Stomach (tissue), 8 donors: ENCODE measurements at regions not wholly inside any gene's neighbourhood (a gene's known extent, or its start where the extent isn't known, plus 50 kb on each side); places are given as distances from the start of the nearest gene placed in this dataset.

Experiments
- DNase-seq, 2 donors: peaks; one replicate each; pipeline versions ENCODE4 v3.0.0 to v3.0.0-alpha.2; 2013 to 2019
- H3K27ac ChIP-seq, 5 donors: fragments of 200-600 bp in 4 of 5; sonication (generic) in 4 of 5; one replicate each; pipeline ENCODE4 v1.5.1; 2013 to 2019; ENCODE audit warnings: mild to moderate bottlenecking in 1 of 5, moderate library complexity in 1 of 5
- H3K27me3 ChIP-seq, 3 donors: fragments of 200-600 bp; sonication (generic); one replicate each; pipeline ENCODE4 v1.5.1; 2017 to 2019; ENCODE audit warnings: mixed run types in 1 of 3
- H3K36me3 ChIP-seq, 4 donors: fragments of 200-600 bp; sonication (generic); 1 replicate in 3 of 4; 2 replicates in 1 of 4; pipeline ENCODE4 v1.5.1; 2016 to 2019
- H3K4me1 ChIP-seq, 4 donors: fragments of 200-600 bp; sonication (generic); one replicate each; pipeline ENCODE4 v1.5.1; 2016 to 2019
- H3K4me3 ChIP-seq, 4 donors: fragments of 200-600 bp; sonication (generic) in 3 of 4; one replicate each; pipeline ENCODE4 v1.5.1; 2016 to 2019; ENCODE audit warnings: mild to moderate bottlenecking in 1 of 4
- H3K9me3 ChIP-seq, 4 donors: fragments of 200-600 bp; sonication (generic); one replicate each; pipeline ENCODE4 v1.5.1; 2016 to 2019
- EP300 ChIP-seq: sonication (generic); formaldehyde crosslinking; IDR thresholded peaks from one replicate; pipeline ENCODE4 v1.6.1; 2017; ENCODE audit warnings: antibody characterized with exemption
- POLR2A ChIP-seq, 4 donors: fragments of 450-650 bp; IDR thresholded peaks; one replicate each; pipeline ENCODE4 v1.6.1; 2016; ENCODE audit warnings: antibody characterized with exemption in 4 of 4, control low read depth in 2 of 4, mild to moderate bottlenecking in 1 of 4, moderate library complexity in 1 of 4
- POLR2AphosphoS5 ChIP-seq, 3 donors: sonication (generic); formaldehyde crosslinking; IDR thresholded peaks; one replicate each; pipeline ENCODE4 v1.6.1; 2016; ENCODE audit warnings: antibody characterized with exemption in 3 of 3
- WGBS, 5 donors: extraction: QIAGEN DNeasy Blood & Tissue Kit in 3 of 5; methylation state at CpG; one replicate each; pipeline versions ENCODE4 v1.1.5 to v1.1.7; 2013 to 2018; 5-methylcytosine and 5-hydroxymethylcytosine counted together
- intact Hi-C: fragments of 100-400 bp; cut with DNase I; formaldehyde crosslinking; loops from one replicate; pipeline ENCODE4 v1.15.1; 2023; ENCODE audit warnings: low total_unique reads
- TF ChIP-seq, protein P1 (sequence below), 7 experiments: fragments of 450-650 bp in 4 of 7; fragments of 200-600 bp in 3 of 7; sonication (generic) in 3 of 7; IDR thresholded peaks; one replicate each; pipeline ENCODE4 v1.5.1; 2016 to 2019; ENCODE audit warnings: antibody characterized with exemption in 7 of 7, control low read depth in 2 of 7, mild to moderate bottlenecking in 1 of 7
- donor health status: healthy with polysubstance abuse.
- donor health status: Bipolar disorder and iron deficiency.
- donor health status: healthy.

DNA sequence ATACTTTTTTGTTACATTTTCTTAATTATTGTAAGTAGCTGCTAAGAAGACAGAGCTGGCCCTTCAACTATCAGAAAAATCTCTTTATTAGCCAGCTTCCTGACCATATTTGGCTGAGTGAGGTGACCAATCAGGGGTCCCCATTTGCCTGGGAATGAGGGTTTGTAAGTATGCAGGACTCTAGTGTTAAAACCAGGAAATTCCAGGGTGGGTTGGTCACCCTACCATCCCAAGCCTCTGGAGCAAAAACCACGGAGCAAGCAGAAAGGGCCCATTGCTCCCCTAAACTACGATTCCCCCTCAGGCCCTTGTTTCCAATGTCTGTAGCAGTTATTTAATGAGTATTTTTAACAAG, 165.6 kb upstream of the NCKAP5 start:
- TF ChIP-seq POLR2A (IDR thresholded peaks at IDR 0.05) (no peak), EP300 (no peak), POLR2AphosphoS5 (IDR thresholded peaks at IDR 0.05) (no peak)
- TF ChIP-seq, protein P1, sequence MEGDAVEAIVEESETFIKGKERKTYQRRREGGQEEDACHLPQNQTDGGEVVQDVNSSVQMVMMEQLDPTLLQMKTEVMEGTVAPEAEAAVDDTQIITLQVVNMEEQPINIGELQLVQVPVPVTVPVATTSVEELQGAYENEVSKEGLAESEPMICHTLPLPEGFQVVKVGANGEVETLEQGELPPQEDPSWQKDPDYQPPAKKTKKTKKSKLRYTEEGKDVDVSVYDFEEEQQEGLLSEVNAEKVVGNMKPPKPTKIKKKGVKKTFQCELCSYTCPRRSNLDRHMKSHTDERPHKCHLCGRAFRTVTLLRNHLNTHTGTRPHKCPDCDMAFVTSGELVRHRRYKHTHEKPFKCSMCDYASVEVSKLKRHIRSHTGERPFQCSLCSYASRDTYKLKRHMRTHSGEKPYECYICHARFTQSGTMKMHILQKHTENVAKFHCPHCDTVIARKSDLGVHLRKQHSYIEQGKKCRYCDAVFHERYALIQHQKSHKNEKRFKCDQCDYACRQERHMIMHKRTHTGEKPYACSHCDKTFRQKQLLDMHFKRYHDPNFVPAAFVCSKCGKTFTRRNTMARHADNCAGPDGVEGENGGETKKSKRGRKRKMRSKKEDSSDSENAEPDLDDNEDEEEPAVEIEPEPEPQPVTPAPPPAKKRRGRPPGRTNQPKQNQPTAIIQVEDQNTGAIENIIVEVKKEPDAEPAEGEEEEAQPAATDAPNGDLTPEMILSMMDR (IDR thresholded peaks at IDR 0.05) = no peak
- intact Hi-C loops = no loop called here
- DNase-seq = no peak
- Histone ChIP-seq H3K4me1 (no peaks in the 10 kb centered on the region), H3K27ac (no peak overlapping the region), H3K27me3 (no peaks in the 10 kb centered on the region), H3K4me3 (no peak overlapping the region), H3K36me3 (no peaks in the 10 kb centered on the region), H3K9me3 (no peaks in the 10 kb centered on the region)
- WGBS, 5 donors = 74 to 86% (median 84%) methylated on average over 2 of the region's 2 CpGs

DNA sequence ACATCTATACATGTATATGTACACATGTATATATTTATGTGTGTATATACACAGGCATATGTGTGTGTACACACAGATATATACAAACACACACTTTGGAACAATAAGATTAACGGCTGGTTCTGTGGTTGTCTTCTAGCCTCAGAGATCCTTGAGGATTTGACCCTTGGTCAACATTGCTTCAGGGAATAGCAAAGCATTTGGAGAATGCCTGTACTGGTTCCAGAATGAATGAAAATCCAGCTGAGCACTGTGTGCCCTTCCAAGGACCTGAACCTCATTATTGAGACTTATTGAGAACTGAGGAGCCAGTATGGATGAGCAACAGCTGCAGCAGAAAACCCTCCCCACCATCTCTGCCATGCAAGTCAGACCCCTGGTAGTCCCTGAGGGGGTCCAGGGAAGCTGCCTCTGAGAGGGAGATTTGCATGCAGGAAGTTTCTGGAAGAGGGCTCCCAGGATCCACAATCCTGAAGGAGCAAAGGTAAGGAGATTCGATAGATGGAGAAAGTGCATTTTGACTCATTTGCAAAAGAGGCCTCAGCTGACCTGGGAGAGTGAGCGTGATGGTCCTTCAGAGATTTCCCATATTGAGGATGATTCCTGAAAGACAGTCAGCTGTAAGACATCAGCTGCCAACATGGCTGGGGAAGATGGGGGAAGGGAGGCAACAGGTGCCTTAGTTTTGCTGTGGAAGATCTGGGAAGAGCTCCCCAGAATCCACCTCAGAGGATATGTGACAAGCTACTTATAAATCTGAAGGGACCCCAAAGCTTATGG, 166.6 kb upstream of the NCKAP5 start:
- H3K36me3 ChIP-seq = no peaks in the 10 kb centered on the region
- WGBS, 5 donors = 79 to 88% (median 80%) methylated on average over 3 of the region's 3 CpGs
- intact Hi-C loops = no loop called here
- H3K27me3 ChIP-seq = no peaks in the 10 kb centered on the region
- DNase-seq = no peak
- no peak overlapping the region for H3K27ac ChIP-seq
- no peak for TF ChIP-seq EP300
- TF ChIP-seq, protein P1 (IDR thresholded peaks at IDR 0.05) = no peak
- no peak for TF ChIP-seq POLR2AphosphoS5 (IDR thresholded peaks at IDR 0.05)
- no peaks in the 10 kb centered on the region for H3K9me3 ChIP-seq
- no peak overlapping the region for H3K4me3 ChIP-seq
- no peaks in the 10 kb centered on the region for H3K4me1 ChIP-seq

DNA sequence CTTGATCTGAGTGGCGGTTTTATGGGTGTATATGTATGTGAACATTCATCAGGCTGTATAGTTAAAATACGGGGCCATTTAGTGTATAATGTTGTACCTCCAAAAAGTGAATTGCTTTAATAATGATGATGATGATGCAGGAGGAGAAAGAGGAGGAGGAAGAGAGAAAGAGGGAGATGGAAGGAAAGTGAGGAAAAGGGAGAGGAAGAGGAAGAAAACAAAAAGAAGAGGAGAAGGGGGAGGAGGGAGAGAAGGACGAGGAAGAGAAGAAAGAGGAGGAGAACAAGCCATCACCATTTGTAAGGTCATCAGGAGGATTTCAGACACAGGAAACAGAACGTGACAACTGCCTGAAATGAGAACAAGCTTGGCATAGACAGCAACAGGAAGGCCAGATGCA, 168.4 kb upstream of the NCKAP5 start:
- intact Hi-C loops = no loop called here
- TF ChIP-seq, protein P1 (IDR thresholded peaks at IDR 0.05) = no peak
- no peak for TF ChIP-seq EP300
- TF ChIP-seq POLR2A (IDR thresholded peaks at IDR 0.05) = no peak
- TF ChIP-seq POLR2AphosphoS5 (IDR thresholded peaks at IDR 0.05) = no peak
- Histone ChIP-seq H3K27me3 (no peaks in the 10 kb centered on the region), H3K9me3 (no peaks in the 10 kb centered on the region), H3K27ac (no peak overlapping the region), H3K4me1 (no peaks in the 10 kb centered on the region), H3K4me3 (no peak overlapping the region), H3K36me3 (no peaks in the 10 kb centered on the region)
- 58 to 71% (median 62%) methylated on average over 4 of the region's 4 CpGs for WGBS, 5 donors
- DNase-seq = no peak

DNA sequence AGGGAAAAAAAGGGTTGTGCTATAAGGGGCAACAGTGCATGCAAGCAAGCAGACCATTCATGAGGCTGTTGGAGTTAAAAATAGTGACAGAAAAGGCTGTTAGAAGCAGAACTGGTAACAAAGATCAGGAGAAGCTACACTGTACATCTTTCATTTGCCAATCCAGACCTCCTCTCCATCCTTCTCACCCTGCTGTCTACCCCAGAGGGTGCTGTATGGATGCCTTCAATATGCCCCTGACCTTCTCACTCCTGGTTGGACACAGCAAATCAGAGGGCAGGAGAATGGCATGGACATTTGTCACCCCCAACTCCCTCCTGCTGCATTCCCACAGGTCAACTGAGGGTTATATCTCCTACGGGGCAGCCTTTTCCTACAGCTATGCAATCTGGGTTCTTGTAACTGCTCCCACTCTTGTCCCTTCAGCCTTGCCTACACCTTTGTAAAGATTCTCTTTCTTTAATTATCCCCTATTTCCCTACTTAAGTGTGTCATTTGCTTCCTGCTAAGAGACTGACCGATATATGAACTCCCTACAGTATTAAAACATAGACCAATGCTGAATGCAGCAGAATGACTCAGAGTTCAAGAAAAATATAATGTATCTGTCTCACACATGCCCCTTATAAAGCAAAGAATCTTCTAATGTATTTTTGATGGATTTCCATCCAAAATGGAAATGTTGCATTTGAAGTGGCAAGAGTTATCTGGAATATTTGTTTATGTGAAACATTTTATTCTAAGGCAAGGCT, 169.2 kb upstream of the NCKAP5 start:
- Histone ChIP-seq H3K9me3 (no peaks in the 10 kb centered on the region), H3K36me3 (no peaks in the 10 kb centered on the region), H3K27me3 (no peaks in the 10 kb centered on the region), H3K4me3 (no peak overlapping the region), H3K4me1 (no peaks in the 10 kb centered on the region), H3K27ac (no peak overlapping the region)
- WGBS, 5 donors = 63 to 89% (median 74%) methylated on average over 2 of the region's 2 CpGs
- TF ChIP-seq POLR2AphosphoS5 (IDR thresholded peaks at IDR 0.05) (no peak), POLR2A (IDR thresholded peaks at IDR 0.05) (no peak), EP300 (no peak)
- TF ChIP-seq, protein P1 (IDR thresholded peaks at IDR 0.05) = no peak
- no peak for DNase-seq
- intact Hi-C loops = no loop called here
